ENCODE measurements at regions not wholly inside any gene's neighbourhood (a gene's known extent, or its start where the extent isn't known, plus 50 kb on each side); places are given as distances from the start of the nearest gene placed in this dataset.
"Not testable (repeated sequence)": the region's sequence is repeated elsewhere in the genome, so short reads cannot be mapped to it uniquely, and the experiment has no call there.

DNA sequence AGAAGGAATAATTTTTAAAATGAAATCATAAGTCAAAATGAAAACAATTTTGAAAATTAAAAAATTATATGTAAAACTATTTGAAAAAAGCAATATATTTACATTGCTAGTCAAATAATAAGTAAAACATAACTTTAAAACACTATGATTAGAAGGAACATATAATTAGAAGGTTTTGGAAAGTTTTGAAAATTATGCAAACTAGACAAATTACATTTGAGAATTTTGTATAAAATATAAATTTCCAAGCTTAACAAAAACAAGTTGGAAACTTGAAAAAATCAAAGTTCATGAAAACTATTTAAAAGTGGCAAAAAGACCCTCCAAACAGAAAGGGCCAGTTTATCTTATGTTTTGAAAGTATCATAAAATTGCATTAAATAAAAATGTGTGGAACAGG is 67.6 kb upstream of the TLL1 start:
- no peak overlapping the region for H2AFZ ChIP-seq (ENCODE audit: low read depth, low read length)
- no peaks in the 10 kb centered on the region for H3K36me3 ChIP-seq (ENCODE audit: insufficient read depth, low read length)
- H3K27me3 ChIP-seq (ENCODE audit: insufficient read depth, low read length), result no peaks in the 10 kb centered on the region
- H3K9me3 ChIP-seq (ENCODE audit: low read length), result no peaks in the 10 kb centered on the region
- H3K4me1 ChIP-seq (ENCODE audit: insufficient read depth, low read length), result no peaks in the 10 kb centered on the region
- no peak overlapping the region for H3K4me3 ChIP-seq (ENCODE audit: low read length)

DNA sequence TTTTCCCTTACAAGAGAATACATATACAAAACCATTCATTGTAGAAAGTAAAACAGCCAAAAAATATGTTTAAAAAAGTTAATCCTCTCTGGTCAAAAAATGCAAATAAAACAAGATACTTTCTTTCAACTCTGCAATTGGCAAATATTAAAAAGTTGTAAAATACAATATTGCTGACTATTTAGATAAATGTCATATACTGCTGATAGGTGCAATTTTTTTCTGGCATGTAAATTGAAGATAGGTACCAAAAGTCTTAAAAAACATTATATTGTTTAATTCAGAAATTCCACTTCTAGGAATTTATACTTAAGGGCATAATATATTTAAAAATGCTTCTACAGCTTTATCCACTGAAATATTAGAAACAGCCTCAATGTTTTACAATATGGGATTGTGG is 66.4 kb upstream of the TLL1 start:
- Histone ChIP-seq H3K4me3 (ENCODE audit: low read length) (no peak overlapping the region), H3K4me1 (ENCODE audit: insufficient read depth, low read length) (no peaks in the 10 kb centered on the region), H3K9me3 (ENCODE audit: low read length) (no peaks in the 10 kb centered on the region), H2AFZ (ENCODE audit: low read depth, low read length) (no peak overlapping the region), H3K27me3 (ENCODE audit: insufficient read depth, low read length) (no peaks in the 10 kb centered on the region), H3K36me3 (ENCODE audit: insufficient read depth, low read length) (no peaks in the 10 kb centered on the region)

DNA sequence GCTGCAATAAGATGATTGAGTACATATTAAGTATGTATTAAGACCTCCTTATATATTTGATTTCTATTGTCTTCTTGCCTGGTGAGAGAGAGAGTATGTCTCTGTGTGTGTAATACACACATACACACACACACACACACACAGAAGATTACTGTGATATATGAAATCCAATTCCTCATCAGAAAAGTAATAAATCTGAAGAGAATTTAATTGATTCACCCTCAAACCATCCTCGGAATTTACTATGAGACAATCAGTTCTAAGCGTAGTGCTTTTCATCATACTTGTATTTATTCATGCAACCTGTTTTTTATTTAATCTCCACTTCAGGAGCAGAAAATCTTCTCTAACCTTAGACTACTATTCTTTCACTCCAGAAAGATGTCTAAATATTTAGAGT is 62.3 kb upstream of the TLL1 start:
- Histone ChIP-seq H3K27me3 (ENCODE audit: insufficient read depth, low read length) (no peaks in the 10 kb centered on the region), H2AFZ (ENCODE audit: low read depth, low read length) (no peak overlapping the region), H3K36me3 (ENCODE audit: insufficient read depth, low read length) (no peaks in the 10 kb centered on the region), H3K4me3 (ENCODE audit: low read length) (no peak overlapping the region), H3K4me1 (ENCODE audit: insufficient read depth, low read length) (no peaks in the 10 kb centered on the region), H3K9me3 (ENCODE audit: low read length) (no peaks in the 10 kb centered on the region)

DNA sequence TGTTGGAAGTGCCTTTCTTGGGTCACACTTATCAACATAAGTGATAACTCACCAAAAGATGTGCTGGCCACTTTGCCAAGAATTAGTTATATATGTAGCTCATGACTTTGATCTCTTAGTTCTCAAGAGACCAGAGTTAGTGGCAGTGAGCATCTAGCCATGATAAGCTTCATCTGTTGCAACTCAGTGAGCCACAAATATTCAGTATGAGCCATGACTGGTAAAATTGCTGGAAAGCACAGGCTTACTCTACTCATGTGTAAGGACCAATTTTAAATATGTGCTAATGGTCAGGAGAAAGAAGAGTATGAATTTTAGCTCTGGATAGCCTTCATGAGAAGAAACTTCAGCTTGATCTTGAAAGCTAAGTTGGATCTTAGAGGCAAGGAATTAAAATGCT is 59.4 kb upstream of the TLL1 start:
- no peaks in the 10 kb centered on the region for H3K9me3 ChIP-seq (ENCODE audit: low read length)
- H2AFZ ChIP-seq (ENCODE audit: low read depth, low read length), result no peak overlapping the region
- H3K4me3 ChIP-seq (ENCODE audit: low read length), result no peak overlapping the region
- H3K4me1 ChIP-seq (ENCODE audit: insufficient read depth, low read length), result no peaks in the 10 kb centered on the region
- H3K27me3 ChIP-seq (ENCODE audit: insufficient read depth, low read length), result no peaks in the 10 kb centered on the region
- no peaks in the 10 kb centered on the region for H3K36me3 ChIP-seq (ENCODE audit: insufficient read depth, low read length)

DNA sequence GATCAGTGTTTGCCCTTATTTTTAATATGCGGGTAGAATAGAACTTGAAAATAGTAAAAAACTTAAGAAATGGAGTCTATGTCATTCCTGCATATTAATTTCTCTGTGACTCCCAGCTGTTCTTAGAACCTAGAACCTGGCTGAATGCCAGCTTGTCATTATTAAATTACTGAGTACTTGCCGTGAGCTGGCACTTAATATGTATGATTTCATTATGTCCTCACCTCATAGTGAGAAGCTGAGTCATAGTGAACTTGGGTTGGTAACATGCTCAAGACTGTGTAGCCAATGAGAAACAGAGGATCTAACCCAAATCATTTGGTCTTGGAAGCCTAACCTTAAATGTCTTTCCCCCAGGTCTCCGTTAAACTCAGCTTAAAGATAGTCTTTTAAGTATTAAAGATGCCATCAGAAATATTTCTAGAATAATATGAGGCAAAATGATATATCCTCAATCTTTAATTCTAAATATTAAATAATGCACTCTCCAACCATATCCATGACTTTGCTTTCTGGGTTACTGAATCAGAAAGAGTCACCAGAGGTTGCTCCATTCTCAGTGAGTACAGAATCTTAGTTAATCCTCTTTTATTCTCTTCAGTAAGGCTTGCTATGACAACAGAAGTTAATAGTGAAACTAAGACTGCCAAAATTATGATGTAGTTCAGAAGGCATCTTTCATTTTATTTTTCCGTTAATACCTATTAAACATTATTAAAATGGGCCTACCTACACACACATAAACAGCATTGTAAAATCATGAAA is 58.6 kb upstream of the TLL1 start:
- H3K4me1 ChIP-seq (ENCODE audit: insufficient read depth, low read length), result no peaks in the 10 kb centered on the region
- H3K27me3 ChIP-seq (ENCODE audit: insufficient read depth, low read length), result no peaks in the 10 kb centered on the region
- H3K4me3 ChIP-seq (ENCODE audit: low read length), result no peak overlapping the region
- H3K9me3 ChIP-seq (ENCODE audit: low read length), result no peaks in the 10 kb centered on the region
- no peak overlapping the region for H2AFZ ChIP-seq (ENCODE audit: low read depth, low read length)
- H3K36me3 ChIP-seq (ENCODE audit: insufficient read depth, low read length), result no peaks in the 10 kb centered on the region

DNA sequence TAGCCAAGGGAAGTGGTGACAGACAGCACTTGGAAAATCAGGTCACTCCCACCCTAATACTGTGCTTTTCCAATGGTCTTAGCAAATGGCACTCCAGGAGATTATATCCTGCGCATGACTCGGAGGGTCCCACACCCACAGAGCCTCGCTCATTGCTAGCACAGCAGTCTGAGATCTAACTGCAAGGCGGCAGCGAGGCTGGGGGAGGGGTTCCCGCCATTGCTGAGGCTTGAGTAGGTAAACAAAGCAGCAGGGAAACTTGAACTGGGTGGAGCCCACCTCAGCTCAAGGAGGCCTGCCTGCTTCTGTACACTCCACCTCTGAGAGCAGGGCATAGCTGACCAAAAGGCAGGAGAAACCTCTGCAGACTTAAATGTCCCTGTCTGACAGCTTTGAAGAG is 53.9 kb upstream of the TLL1 start:
- H3K36me3 ChIP-seq (ENCODE audit: insufficient read depth, low read length); H3K4me3 ChIP-seq (ENCODE audit: low read length); H3K27me3 ChIP-seq (ENCODE audit: insufficient read depth, low read length); H3K9me3 ChIP-seq (ENCODE audit: low read length); H3K4me1 ChIP-seq (ENCODE audit: insufficient read depth, low read length); H2AFZ ChIP-seq (ENCODE audit: low read depth, low read length): not testable (repeated sequence)

Measured in neuron (in vitro differentiated cells).